ENCODE measurements at regions not wholly inside any gene's neighbourhood (a gene's known extent, or its start where the extent isn't known, plus 50 kb on each side); places are given as distances from the start of the nearest gene placed in this dataset.

- no peaks in the 10 kb centered on the region for H3F3A ChIP-seq (ENCODE audit: low read depth)
- no peaks in the 10 kb centered on the region for H3K9me3 ChIP-seq (ENCODE audit: insufficient read depth, low read depth, low read length)
- no peaks in the 10 kb centered on the region for H3K27me3 ChIP-seq (ENCODE audit: insufficient read depth, low read length, poor library complexity, severe bottlenecking)
- TF ChIP-seq EZH2phosphoT487 (IDR thresholded peaks at IDR 0.05; ENCODE audit: borderline replicate concordance) (no peak), CTCF (conservative IDR thresholded peaks at IDR 0.05; ENCODE audit: low read length) (no peak)
- H3K4me3 ChIP-seq (ENCODE audit: low read length, poor library complexity, severe bottlenecking), result no peak overlapping the region
- no peaks in the 10 kb centered on the region for H3K79me2 ChIP-seq (ENCODE audit: insufficient read depth, low read length)
- no peaks in the 10 kb centered on the region for H4K20me1 ChIP-seq (ENCODE audit: insufficient read depth, low read length, poor library complexity, severe bottlenecking)
- H2AFZ ChIP-seq (ENCODE audit: low read length), result no peak overlapping the region
- H3K4me1 ChIP-seq (ENCODE audit: insufficient read depth, low read length, poor library complexity, severe bottlenecking), result no peaks in the 10 kb centered on the region
- no peaks in the 10 kb centered on the region for H3K9me2 ChIP-seq (replicated peaks; ENCODE audit: low read depth, low read length)
- H3K4me2 ChIP-seq (ENCODE audit: low read depth, low read length, poor library complexity, severe bottlenecking), result no peak overlapping the region
- no peaks in the 10 kb centered on the region for H3K36me3 ChIP-seq (ENCODE audit: insufficient read depth, low read length)
- no peak overlapping the region for H3K9ac ChIP-seq (ENCODE audit: low read depth, low read length, poor library complexity, severe bottlenecking)
These were observed 242.7 kb upstream of the FGGY start for GRCh38 chr1:59054172-59054571.

GRCh38 chr1:59055908-59056719 is 240.8 kb upstream of the FGGY start:
- H4K20me1 ChIP-seq (ENCODE audit: insufficient read depth, low read length, poor library complexity, severe bottlenecking), result no peaks in the 10 kb centered on the region
- no peaks in the 10 kb centered on the region for H3K9me3 ChIP-seq (ENCODE audit: insufficient read depth, low read depth, low read length)
- no peaks in the 10 kb centered on the region for H3K9me2 ChIP-seq (replicated peaks; ENCODE audit: low read depth, low read length)
- H3K9ac ChIP-seq (ENCODE audit: low read depth, low read length, poor library complexity, severe bottlenecking), result no peak overlapping the region
- H3K4me2 ChIP-seq (ENCODE audit: low read depth, low read length, poor library complexity, severe bottlenecking), result no peak overlapping the region
- H2AFZ ChIP-seq (ENCODE audit: low read length), result no peak overlapping the region
- H3K79me2 ChIP-seq (ENCODE audit: insufficient read depth, low read length), result no peaks in the 10 kb centered on the region
- no peaks in the 10 kb centered on the region for H3K36me3 ChIP-seq (ENCODE audit: insufficient read depth, low read length)
- H3K4me1 ChIP-seq (ENCODE audit: insufficient read depth, low read length, poor library complexity, severe bottlenecking), result no peaks in the 10 kb centered on the region
- H3F3A ChIP-seq (ENCODE audit: low read depth), result no peaks in the 10 kb centered on the region
- TF ChIP-seq CTCF (conservative IDR thresholded peaks at IDR 0.05; ENCODE audit: low read length) (no peak), EZH2phosphoT487 (IDR thresholded peaks at IDR 0.05; ENCODE audit: borderline replicate concordance) (no peak)
- no peaks in the 10 kb centered on the region for H3K27me3 ChIP-seq (ENCODE audit: insufficient read depth, low read length, poor library complexity, severe bottlenecking)
- no peak overlapping the region for H3K4me3 ChIP-seq (ENCODE audit: low read length, poor library complexity, severe bottlenecking)

- no peaks in the 10 kb centered on the region for H3K9me3 ChIP-seq (ENCODE audit: insufficient read depth, low read depth, low read length)
- H3K4me2 ChIP-seq (ENCODE audit: low read depth, low read length, poor library complexity, severe bottlenecking), result no peak overlapping the region
- no peak overlapping the region for H3K9ac ChIP-seq (ENCODE audit: low read depth, low read length, poor library complexity, severe bottlenecking)
- no peaks in the 10 kb centered on the region for H3K79me2 ChIP-seq (ENCODE audit: insufficient read depth, low read length)
- no peak overlapping the region for H2AFZ ChIP-seq (ENCODE audit: low read length)
- peaks cover 9% of the 10 kb centered on the region for H3K4me1 ChIP-seq (ENCODE audit: insufficient read depth, low read length, poor library complexity, severe bottlenecking)
- H3K36me3 ChIP-seq (ENCODE audit: insufficient read depth, low read length), result no peaks in the 10 kb centered on the region
- no peaks in the 10 kb centered on the region for H3K27me3 ChIP-seq (ENCODE audit: insufficient read depth, low read length, poor library complexity, severe bottlenecking)
- H3K4me3 ChIP-seq (ENCODE audit: low read length, poor library complexity, severe bottlenecking), result no peak overlapping the region
- TF ChIP-seq EZH2phosphoT487 (IDR thresholded peaks at IDR 0.05; ENCODE audit: borderline replicate concordance), result no peak
- TF ChIP-seq CTCF (conservative IDR thresholded peaks at IDR 0.05; ENCODE audit: low read length), result no peak
- no peaks in the 10 kb centered on the region for H3F3A ChIP-seq (ENCODE audit: low read depth)
- H4K20me1 ChIP-seq (ENCODE audit: insufficient read depth, low read length, poor library complexity, severe bottlenecking), result no peaks in the 10 kb centered on the region
- no peaks in the 10 kb centered on the region for H3K9me2 ChIP-seq (replicated peaks; ENCODE audit: low read depth, low read length)
These were observed 239.6 kb upstream of the FGGY start for GRCh38 chr1:59057211-59057694.

All from Loucy (cell line).